GM12878 (cell line): ENCODE measurements at regions not wholly inside any gene's neighbourhood (a gene's known extent, or its start where the extent isn't known, plus 50 kb on each side); places are given as distances from the start of the nearest gene placed in this dataset.

ENCODE experiments used
- DPF2 ChIP-seq: fragments of 450-650 bp; IDR thresholded peaks from 2 replicates; pipeline ENCODE4 v1.6.1; 2017; ENCODE audit warnings: mild to moderate bottlenecking
- EP300 ChIP-seq, 2 experiments: fragments of 150-350 bp in 1 of 2; IDR thresholded peaks; 2 replicates each; pipeline ENCODE4 v1.6.1; 2011 to 2012; ENCODE audit warnings: low read depth in 2 of 2, low read length in 2 of 2, borderline replicate concordance in 1 of 2, improper control_type of control experiment in 1 of 2, inconsistent platforms in 1 of 2; ENCODE audit not compliant: control insufficient read depth in 1 of 2
- FOXK2 ChIP-seq: fragments of 450-650 bp; IDR thresholded peaks from 2 replicates; pipeline ENCODE4 v1.6.1; 2017; ENCODE audit warnings: mild to moderate bottlenecking, moderate library complexity
- GABPA ChIP-seq: IDR thresholded peaks from 2 replicates; pipeline ENCODE4 v1.6.1; 2014; ENCODE audit warnings: antibody characterized with exemption, low read depth, mild to moderate bottlenecking, inconsistent platforms
- POLR2A ChIP-seq: IDR thresholded peaks from 2 replicates; pipeline ENCODE4 v1.6.1; 2011; ENCODE audit warnings: low read depth, mild to moderate bottlenecking, low read length
- TF ChIP-seq, protein P1 (sequence below), 3 experiments: IDR thresholded peaks in 2 of 3; conservative IDR thresholded peaks in 1 of 3; 2 replicates each; pipeline ENCODE4 v1.5.1; 2011; ENCODE audit warnings: low read depth in 3 of 3, low read length in 3 of 3, mild to moderate bottlenecking in 3 of 3, control low read depth in 2 of 3, moderate library complexity in 2 of 3, inconsistent platforms in 1 of 3, mixed read lengths in 1 of 3; ENCODE audit not compliant: control insufficient read depth in 2 of 3, insufficient read depth in 1 of 3; ENCODE audit errors: extremely low read depth in 1 of 3
- TF ChIP-seq, protein P2 (sequence below): fragments of 450-650 bp; conservative IDR thresholded peaks from 2 replicates; pipeline ENCODE4 v1.6.1; 2017; ENCODE audit warnings: mild to moderate bottlenecking, moderate library complexity

DNA sequence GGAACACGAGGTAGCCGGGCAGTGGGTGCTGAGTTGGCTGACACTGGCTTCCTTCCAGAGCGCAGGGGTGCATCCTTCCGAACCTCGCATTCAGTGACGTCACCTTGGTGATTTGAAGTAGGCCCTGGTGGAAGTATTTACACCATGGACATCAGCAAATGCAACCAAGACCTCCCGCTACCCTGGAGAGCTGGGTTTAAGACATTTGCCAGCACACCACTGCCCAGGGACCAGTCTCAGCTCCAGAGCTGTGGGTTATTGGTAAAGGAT, 106.4 kb upstream of the GPR26 start:
- TF ChIP-seq, protein P1, sequence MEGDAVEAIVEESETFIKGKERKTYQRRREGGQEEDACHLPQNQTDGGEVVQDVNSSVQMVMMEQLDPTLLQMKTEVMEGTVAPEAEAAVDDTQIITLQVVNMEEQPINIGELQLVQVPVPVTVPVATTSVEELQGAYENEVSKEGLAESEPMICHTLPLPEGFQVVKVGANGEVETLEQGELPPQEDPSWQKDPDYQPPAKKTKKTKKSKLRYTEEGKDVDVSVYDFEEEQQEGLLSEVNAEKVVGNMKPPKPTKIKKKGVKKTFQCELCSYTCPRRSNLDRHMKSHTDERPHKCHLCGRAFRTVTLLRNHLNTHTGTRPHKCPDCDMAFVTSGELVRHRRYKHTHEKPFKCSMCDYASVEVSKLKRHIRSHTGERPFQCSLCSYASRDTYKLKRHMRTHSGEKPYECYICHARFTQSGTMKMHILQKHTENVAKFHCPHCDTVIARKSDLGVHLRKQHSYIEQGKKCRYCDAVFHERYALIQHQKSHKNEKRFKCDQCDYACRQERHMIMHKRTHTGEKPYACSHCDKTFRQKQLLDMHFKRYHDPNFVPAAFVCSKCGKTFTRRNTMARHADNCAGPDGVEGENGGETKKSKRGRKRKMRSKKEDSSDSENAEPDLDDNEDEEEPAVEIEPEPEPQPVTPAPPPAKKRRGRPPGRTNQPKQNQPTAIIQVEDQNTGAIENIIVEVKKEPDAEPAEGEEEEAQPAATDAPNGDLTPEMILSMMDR (IDR thresholded peaks at IDR 0.05 in 2 of 3, conservative IDR thresholded peaks at IDR 0.05 in 1 of 3; ENCODE audit: control insufficient read depth in 2 of 3, extremely low read depth in 1 of 3, insufficient read depth in 1 of 3, low read depth in 3 of 3, low read length in 3 of 3): no peak
- TF ChIP-seq, protein P2, sequence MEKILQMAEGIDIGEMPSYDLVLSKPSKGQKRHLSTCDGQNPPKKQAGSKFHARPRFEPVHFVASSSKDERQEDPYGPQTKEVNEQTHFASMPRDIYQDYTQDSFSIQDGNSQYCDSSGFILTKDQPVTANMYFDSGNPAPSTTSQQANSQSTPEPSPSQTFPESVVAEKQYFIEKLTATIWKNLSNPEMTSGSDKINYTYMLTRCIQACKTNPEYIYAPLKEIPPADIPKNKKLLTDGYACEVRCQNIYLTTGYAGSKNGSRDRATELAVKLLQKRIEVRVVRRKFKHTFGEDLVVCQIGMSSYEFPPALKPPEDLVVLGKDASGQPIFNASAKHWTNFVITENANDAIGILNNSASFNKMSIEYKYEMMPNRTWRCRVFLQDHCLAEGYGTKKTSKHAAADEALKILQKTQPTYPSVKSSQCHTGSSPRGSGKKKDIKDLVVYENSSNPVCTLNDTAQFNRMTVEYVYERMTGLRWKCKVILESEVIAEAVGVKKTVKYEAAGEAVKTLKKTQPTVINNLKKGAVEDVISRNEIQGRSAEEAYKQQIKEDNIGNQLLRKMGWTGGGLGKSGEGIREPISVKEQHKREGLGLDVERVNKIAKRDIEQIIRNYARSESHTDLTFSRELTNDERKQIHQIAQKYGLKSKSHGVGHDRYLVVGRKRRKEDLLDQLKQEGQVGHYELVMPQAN: no peak
- TF ChIP-seq DPF2: no peak
- TF ChIP-seq POLR2A: no peak
- TF ChIP-seq GABPA: no peak
- TF ChIP-seq EP300 (IDR thresholded peaks at IDR 0.05; ENCODE audit: borderline replicate concordance in 1 of 2, control insufficient read depth in 1 of 2, low read depth in 2 of 2, low read length in 2 of 2): no peak
- no peak for TF ChIP-seq FOXK2
